H1 (cell line): ENCODE measurements at regions not wholly inside any gene's neighbourhood (a gene's known extent, or its start where the extent isn't known, plus 50 kb on each side); places are given as distances from the start of the nearest gene placed in this dataset.

Source experiments
- CHD7 ChIP-seq: fragments of 300-600 bp; sonication (generic); IDR thresholded peaks from 2 replicates; pipeline ENCODE4 v1.7.1; 2012; ENCODE audit warnings: low read length, moderate library complexity, mild to moderate bottlenecking, inconsistent platforms; ENCODE audit not compliant: insufficient replicate concordance
- TCF12 ChIP-seq: IDR thresholded peaks from 2 replicates; pipeline ENCODE4 v1.6.1; 2011; ENCODE audit warnings: low read depth, mild to moderate bottlenecking, low read length
- TEAD4 ChIP-seq: IDR thresholded peaks from 2 replicates; pipeline ENCODE4 v1.6.1; 2012; ENCODE audit warnings: low read depth, low read length, inconsistent platforms, mixed read lengths

- TF ChIP-seq TEAD4 = no peak
- no peak for TF ChIP-seq CHD7
- no peak for TF ChIP-seq TCF12
Measured at GRCh38 chr4:79047316-79047715, 108.1 kb upstream of the PAQR3 start (continued).
